ENCODE measurements at regions not wholly inside any gene's neighbourhood (a gene's known extent, or its start where the extent isn't known, plus 50 kb on each side); places are given as distances from the start of the nearest gene placed in this dataset.

DNA sequence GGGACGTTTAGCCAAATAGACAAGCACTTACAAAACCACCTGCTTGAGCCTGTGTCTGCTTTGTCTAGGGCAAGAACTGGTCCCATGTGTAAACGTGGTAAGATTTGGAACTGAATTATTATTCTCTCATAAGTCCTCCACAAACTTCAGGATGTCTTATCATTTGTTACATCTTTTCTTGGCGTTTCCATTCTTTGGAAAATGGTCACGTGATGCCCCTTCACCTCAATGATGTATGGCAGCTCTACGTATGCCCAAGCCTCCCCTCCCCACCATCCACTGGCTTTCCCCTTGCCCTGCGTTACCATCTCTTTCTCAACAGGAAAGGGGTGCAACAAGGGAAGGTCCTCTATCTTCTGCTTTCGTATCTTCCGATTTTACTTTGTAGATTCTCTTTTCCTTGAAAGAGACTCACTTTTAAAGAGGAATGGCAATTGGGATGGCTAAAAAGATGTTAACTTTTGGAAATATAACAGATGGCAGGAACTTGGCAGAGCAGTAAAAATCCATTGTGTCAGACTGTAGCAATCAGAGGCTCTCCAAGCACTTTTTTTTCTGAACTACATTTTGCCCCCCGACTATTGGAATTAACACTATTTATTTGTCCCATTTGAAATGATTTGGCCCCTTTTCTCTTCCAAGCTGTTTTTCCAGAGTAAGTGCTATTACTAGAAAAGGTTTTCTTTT, 117.6 kb downstream of the FAT3 start:
- TF ChIP-seq EZH2 (IDR thresholded peaks at IDR 0.05; ENCODE audit: low read length, missing control alignments): no peak
- TF ChIP-seq, protein P1, sequence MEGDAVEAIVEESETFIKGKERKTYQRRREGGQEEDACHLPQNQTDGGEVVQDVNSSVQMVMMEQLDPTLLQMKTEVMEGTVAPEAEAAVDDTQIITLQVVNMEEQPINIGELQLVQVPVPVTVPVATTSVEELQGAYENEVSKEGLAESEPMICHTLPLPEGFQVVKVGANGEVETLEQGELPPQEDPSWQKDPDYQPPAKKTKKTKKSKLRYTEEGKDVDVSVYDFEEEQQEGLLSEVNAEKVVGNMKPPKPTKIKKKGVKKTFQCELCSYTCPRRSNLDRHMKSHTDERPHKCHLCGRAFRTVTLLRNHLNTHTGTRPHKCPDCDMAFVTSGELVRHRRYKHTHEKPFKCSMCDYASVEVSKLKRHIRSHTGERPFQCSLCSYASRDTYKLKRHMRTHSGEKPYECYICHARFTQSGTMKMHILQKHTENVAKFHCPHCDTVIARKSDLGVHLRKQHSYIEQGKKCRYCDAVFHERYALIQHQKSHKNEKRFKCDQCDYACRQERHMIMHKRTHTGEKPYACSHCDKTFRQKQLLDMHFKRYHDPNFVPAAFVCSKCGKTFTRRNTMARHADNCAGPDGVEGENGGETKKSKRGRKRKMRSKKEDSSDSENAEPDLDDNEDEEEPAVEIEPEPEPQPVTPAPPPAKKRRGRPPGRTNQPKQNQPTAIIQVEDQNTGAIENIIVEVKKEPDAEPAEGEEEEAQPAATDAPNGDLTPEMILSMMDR (conservative IDR thresholded peaks at IDR 0.05 in 1 of 2, IDR thresholded peaks at IDR 0.05 in 1 of 2; ENCODE audit: low read depth in 1 of 2, low read length in 2 of 2): no peak
